GM23338 (cell line): ENCODE measurements at regions not wholly inside any gene's neighbourhood (a gene's known extent, or its start where the extent isn't known, plus 50 kb on each side); places are given as distances from the start of the nearest gene placed in this dataset.

Source experiments
- ATAC-seq: fragments of 200-7000 bp; cut with Tn5 transposase; 3 replicates; pipeline ENCODE4 v1.9.1; 2020
- DNase-seq: peaks from one replicate; pipeline ENCODE4 v3.0.0-alpha.2; 2015; ENCODE audit warnings: low spot score
- H2AFZ ChIP-seq: fragments of 200-600 bp; sonication (generic); 2 replicates; pipeline ENCODE4 v1.8.0; 2016; ENCODE audit warnings: antibody characterized with exemption, mild to moderate bottlenecking, moderate library complexity
- H3F3A ChIP-seq: fragments of 200-600 bp; sonication (generic); replicated peaks from 2 replicates; pipeline ENCODE4 v1.8.0; 2017; ENCODE audit warnings: antibody characterized with exemption, mixed run types, low read depth
- H3K27ac ChIP-seq: fragments of 200-600 bp; sonication (generic); 2 replicates; pipeline ENCODE4 v1.6.1; 2016; ENCODE audit warnings: low read depth
- H3K27me3 ChIP-seq: fragments of 200-600 bp; sonication (generic); 2 replicates; pipeline ENCODE4 v1.8.0; 2016; ENCODE audit warnings: mild to moderate bottlenecking, mixed run types, moderate library complexity; ENCODE audit not compliant: insufficient read depth
- H3K36me3 ChIP-seq: fragments of 200-600 bp; sonication (generic); 2 replicates; pipeline ENCODE4 v1.8.0; 2016; ENCODE audit warnings: mild to moderate bottlenecking; ENCODE audit not compliant: insufficient read depth
- H3K4me1 ChIP-seq: fragments of 200-600 bp; sonication (generic); 2 replicates; pipeline ENCODE4 v1.8.0; 2016; ENCODE audit warnings: mild to moderate bottlenecking, moderate library complexity; ENCODE audit not compliant: insufficient read depth
- H3K4me2 ChIP-seq: fragments of 200-600 bp; sonication (generic); 2 replicates; pipeline ENCODE4 v1.7.1; 2017; ENCODE audit warnings: mixed run types
- H3K4me3 ChIP-seq: fragments of 200-600 bp; sonication (generic); 2 replicates; pipeline ENCODE4 v1.6.1; 2016; ENCODE audit warnings: mixed run types
- H3K79me2 ChIP-seq: fragments of 200-600 bp; sonication (generic); replicated peaks from 2 replicates; pipeline ENCODE4 v1.8.0; 2017; ENCODE audit warnings: mild to moderate bottlenecking; ENCODE audit not compliant: insufficient read depth
- H3K9me2 ChIP-seq: fragments of 200-600 bp; sonication (generic); 2 replicates; pipeline ENCODE4 v1.8.0; 2017; ENCODE audit not compliant: insufficient read depth
- H4K20me1 ChIP-seq: fragments of 200-600 bp; sonication (generic); replicated peaks from 2 replicates; pipeline ENCODE4 v1.8.0; 2017; ENCODE audit warnings: mild to moderate bottlenecking; ENCODE audit not compliant: insufficient read depth
- H3K27ac Mint-ChIP-seq: 2 replicates; pipeline ENCODE4 v1.8.0; 2020; ENCODE audit warnings: inconsistent platforms, mild to moderate bottlenecking, moderate library complexity, mixed read lengths
- H3K27me3 Mint-ChIP-seq: 3 replicates; pipeline ENCODE4 v1.8.0; 2022; ENCODE audit warnings: low read depth, mild to moderate bottlenecking, moderate library complexity, mixed read lengths, inconsistent platforms; ENCODE audit not compliant: insufficient read depth, poor library complexity
- H3K36me3 Mint-ChIP-seq: 3 replicates; pipeline ENCODE4 v1.8.0; 2021; ENCODE audit warnings: low read depth, mild to moderate bottlenecking, inconsistent platforms, moderate library complexity, mixed read lengths
- H3K4me1 Mint-ChIP-seq: 3 replicates; pipeline ENCODE4 v1.8.0; 2020; ENCODE audit warnings: mild to moderate bottlenecking, inconsistent platforms, mixed read lengths
- H3K4me3 Mint-ChIP-seq: 3 replicates; pipeline ENCODE4 v1.8.0; 2021; ENCODE audit warnings: moderate library complexity, mild to moderate bottlenecking, inconsistent platforms, mixed read lengths
- H3K9me3 Mint-ChIP-seq: 3 replicates; pipeline ENCODE4 v1.8.0; 2020; ENCODE audit warnings: moderate library complexity, mild to moderate bottlenecking, inconsistent platforms, mixed read lengths
- CREB1 ChIP-seq: fragments of 250-450 bp; sonication (Bioruptor Pico); IDR thresholded peaks from 2 replicates; pipeline ENCODE4 v1.5.0; 2020; ENCODE audit warnings: low read depth, mild to moderate bottlenecking, moderate library complexity
- EZH2 ChIP-seq: fragments of 200-600 bp; sonication (generic); IDR thresholded peaks from one replicate; pipeline ENCODE4 v1.8.0; 2017; ENCODE audit warnings: antibody characterized with exemption, mild to moderate bottlenecking, low read depth; ENCODE audit not compliant: unreplicated experiment
- EZH2phosphoT487 ChIP-seq: fragments of 200-600 bp; sonication (generic); IDR thresholded peaks from one replicate; pipeline ENCODE4 v1.8.1; 2018; ENCODE audit warnings: antibody characterized with exemption; ENCODE audit not compliant: unreplicated experiment
- POLR2AphosphoS5 ChIP-seq: IDR thresholded peaks from 2 replicates; pipeline ENCODE4 v1.6.1; 2016; ENCODE audit warnings: antibody characterized with exemption, low read depth
- STAT1 ChIP-seq: IDR thresholded peaks from one replicate; pipeline ENCODE4 v1.6.1; 2016; ENCODE audit warnings: antibody characterized with exemption; ENCODE audit not compliant: unreplicated experiment
- ZNF114 ChIP-seq: fragments of 250-450 bp; sonication (Bioruptor Pico); IDR thresholded peaks from 2 replicates; pipeline ENCODE4 v1.5.0; 2020; ENCODE audit warnings: mild to moderate bottlenecking, moderate library complexity
- ZNF331 ChIP-seq: fragments of 250-450 bp; sonication (Bioruptor Pico); IDR thresholded peaks from 2 replicates; pipeline ENCODE4 v1.5.0; 2020; ENCODE audit warnings: low read depth, mild to moderate bottlenecking, moderate library complexity
- TF ChIP-seq, protein P1 (sequence below): fragments of 250-450 bp; sonication (Bioruptor Pico); IDR thresholded peaks from 2 replicates; pipeline ENCODE4 v1.5.0; 2020; ENCODE audit warnings: mild to moderate bottlenecking, moderate library complexity
- TF ChIP-seq, protein P2 (sequence below), 2 experiments: fragments of 200-600 bp in 1 of 2; sonication (generic) in 1 of 2; conservative IDR thresholded peaks; 2 replicates each; pipeline versions ENCODE4 v1.5.1 to v1.6.1; 2016 to 2017; ENCODE audit warnings: antibody characterized with exemption in 2 of 2, low read depth in 2 of 2, mild to moderate bottlenecking in 2 of 2, moderate library complexity in 1 of 2
- TF ChIP-seq, protein P3 (sequence below): IDR thresholded peaks from one replicate; pipeline ENCODE4 v1.6.1; 2018; ENCODE audit warnings: antibody characterized with exemption; ENCODE audit not compliant: unreplicated experiment

DNA sequence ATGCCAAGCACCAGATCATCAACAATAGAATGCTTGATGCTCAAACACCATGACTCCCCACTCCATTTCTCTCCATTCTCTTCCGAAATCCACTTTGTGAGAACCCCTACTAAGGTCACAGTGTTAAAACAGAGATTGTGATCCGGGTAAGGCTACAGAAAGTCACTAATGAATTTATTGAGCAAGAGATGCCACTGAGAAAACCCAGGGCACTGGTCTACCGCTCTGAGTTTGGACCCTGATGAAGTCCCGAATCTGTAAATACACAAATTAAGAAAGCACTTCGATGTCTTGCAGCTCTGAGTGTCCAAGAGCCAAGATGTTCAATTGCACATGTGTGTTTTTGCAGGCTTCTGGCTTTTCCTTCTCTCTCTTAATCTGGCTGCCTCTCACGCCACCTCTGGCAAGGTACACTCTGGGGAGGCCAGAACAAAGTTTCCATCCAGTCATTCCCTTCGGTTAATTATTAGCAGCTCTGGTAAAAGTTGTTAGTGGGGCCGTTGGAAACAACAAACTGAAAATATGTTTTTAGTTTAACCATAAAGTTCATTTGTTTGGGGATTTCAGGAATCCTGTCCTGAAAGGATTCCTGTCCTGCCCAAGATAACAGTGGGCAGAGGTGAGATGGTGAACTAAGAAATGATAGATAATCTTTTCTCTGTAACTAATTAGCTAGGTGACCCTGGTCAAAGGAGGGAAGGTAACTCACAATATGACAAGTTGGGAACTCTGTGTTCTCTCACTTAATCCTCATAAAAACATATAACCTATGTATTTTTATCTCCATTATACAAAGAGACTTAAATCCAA is 75.4 kb downstream of the BTG1 start:
- Mint-ChIP-seq H3K36me3 (no peaks in the 10 kb centered on the region; the same call in 2 of the 3 replicates), H3K4me3 (no peak overlapping the region), H3K4me1 (peaks cover 4% of the 10 kb centered on the region; the same call in 2 of the 3 replicates), H3K9me3 (no peaks in the 10 kb centered on the region), H3K27ac (no peak overlapping the region), H3K27me3 (peaks cover 2% of the 10 kb centered on the region)
- Histone ChIP-seq H3K36me3 (no peaks in the 10 kb centered on the region), H3K27ac (no peak overlapping the region), H2AFZ (no peak overlapping the region), H3K4me1 (peaks cover 5% of the 10 kb centered on the region; the same call in 1 of the 2 replicates), H3K9me2 (0 out of 2 replicates have a peak, but pooled peaks cover 6% of the 10 kb centered on the region), H3K27me3 (no peaks in the 10 kb centered on the region), H4K20me1 (no peaks in the 10 kb centered on the region), H3F3A (no peaks in the 10 kb centered on the region), H3K4me3 (no peak overlapping the region), H3K79me2 (no peaks in the 10 kb centered on the region), H3K4me2 (no peak overlapping the region)
- no peak for DNase-seq
- TF ChIP-seq CREB1 = no peak
- TF ChIP-seq, protein P1, sequence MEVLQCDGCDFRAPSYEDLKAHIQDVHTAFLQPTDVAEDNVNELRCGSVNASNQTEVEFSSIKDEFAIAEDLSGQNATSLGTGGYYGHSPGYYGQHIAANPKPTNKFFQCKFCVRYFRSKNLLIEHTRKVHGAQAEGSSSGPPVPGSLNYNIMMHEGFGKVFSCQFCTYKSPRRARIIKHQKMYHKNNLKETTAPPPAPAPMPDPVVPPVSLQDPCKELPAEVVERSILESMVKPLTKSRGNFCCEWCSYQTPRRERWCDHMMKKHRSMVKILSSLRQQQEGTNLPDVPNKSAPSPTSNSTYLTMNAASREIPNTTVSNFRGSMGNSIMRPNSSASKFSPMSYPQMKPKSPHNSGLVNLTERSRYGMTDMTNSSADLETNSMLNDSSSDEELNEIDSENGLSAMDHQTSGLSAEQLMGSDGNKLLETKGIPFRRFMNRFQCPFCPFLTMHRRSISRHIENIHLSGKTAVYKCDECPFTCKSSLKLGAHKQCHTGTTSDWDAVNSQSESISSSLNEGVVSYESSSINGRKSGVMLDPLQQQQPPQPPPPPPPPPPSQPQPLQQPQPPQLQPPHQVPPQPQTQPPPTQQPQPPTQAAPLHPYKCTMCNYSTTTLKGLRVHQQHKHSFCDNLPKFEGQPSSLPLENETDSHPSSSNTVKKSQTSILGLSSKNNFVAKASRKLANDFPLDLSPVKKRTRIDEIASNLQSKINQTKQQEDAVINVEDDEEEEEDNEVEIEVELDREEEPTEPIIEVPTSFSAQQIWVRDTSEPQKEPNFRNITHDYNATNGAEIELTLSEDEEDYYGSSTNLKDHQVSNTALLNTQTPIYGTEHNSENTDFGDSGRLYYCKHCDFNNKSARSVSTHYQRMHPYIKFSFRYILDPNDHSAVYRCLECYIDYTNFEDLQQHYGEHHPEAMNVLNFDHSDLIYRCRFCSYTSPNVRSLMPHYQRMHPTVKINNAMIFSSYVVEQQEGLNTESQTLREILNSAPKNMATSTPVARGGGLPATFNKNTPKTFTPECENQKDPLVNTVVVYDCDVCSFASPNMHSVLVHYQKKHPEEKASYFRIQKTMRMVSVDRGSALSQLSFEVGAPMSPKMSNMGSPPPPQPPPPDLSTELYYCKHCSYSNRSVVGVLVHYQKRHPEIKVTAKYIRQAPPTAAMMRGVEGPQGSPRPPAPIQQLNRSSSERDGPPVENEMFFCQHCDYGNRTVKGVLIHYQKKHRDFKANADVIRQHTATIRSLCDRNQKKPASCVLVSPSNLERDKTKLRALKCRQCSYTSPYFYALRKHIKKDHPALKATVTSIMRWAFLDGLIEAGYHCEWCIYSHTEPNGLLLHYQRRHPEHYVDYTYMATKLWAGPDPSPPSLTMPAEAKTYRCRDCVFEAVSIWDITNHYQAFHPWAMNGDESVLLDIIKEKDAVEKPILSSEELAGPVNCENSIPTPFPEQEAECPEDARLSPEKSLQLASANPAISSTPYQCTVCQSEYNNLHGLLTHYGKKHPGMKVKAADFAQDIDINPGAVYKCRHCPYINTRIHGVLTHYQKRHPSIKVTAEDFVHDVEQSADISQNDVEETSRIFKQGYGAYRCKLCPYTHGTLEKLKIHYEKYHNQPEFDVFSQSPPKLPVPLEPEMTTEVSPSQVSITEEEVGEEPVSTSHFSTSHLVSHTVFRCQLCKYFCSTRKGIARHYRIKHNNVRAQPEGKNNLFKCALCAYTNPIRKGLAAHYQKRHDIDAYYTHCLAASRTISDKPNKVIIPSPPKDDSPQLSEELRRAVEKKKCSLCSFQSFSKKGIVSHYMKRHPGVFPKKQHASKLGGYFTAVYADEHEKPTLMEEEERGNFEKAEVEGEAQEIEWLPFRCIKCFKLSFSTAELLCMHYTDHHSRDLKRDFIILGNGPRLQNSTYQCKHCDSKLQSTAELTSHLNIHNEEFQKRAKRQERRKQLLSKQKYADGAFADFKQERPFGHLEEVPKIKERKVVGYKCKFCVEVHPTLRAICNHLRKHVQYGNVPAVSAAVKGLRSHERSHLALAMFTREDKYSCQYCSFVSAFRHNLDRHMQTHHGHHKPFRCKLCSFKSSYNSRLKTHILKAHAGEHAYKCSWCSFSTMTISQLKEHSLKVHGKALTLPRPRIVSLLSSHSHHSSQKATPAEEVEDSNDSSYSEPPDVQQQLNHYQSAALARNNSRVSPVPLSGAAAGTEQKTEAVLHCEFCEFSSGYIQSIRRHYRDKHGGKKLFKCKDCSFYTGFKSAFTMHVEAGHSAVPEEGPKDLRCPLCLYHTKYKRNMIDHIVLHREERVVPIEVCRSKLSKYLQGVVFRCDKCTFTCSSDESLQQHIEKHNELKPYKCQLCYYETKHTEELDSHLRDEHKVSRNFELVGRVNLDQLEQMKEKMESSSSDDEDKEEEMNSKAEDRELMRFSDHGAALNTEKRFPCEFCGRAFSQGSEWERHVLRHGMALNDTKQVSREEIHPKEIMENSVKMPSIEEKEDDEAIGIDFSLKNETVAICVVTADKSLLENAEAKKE (CRISPR knock-in tag) = no peak
- TF ChIP-seq ZNF331 (CRISPR knock-in tag) = no peak
- no peak for TF ChIP-seq ZNF114 (CRISPR knock-in tag)
- no peak for TF ChIP-seq EZH2phosphoT487
- no peak for TF ChIP-seq POLR2AphosphoS5
- TF ChIP-seq, protein P2, sequence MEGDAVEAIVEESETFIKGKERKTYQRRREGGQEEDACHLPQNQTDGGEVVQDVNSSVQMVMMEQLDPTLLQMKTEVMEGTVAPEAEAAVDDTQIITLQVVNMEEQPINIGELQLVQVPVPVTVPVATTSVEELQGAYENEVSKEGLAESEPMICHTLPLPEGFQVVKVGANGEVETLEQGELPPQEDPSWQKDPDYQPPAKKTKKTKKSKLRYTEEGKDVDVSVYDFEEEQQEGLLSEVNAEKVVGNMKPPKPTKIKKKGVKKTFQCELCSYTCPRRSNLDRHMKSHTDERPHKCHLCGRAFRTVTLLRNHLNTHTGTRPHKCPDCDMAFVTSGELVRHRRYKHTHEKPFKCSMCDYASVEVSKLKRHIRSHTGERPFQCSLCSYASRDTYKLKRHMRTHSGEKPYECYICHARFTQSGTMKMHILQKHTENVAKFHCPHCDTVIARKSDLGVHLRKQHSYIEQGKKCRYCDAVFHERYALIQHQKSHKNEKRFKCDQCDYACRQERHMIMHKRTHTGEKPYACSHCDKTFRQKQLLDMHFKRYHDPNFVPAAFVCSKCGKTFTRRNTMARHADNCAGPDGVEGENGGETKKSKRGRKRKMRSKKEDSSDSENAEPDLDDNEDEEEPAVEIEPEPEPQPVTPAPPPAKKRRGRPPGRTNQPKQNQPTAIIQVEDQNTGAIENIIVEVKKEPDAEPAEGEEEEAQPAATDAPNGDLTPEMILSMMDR (conservative IDR thresholded peaks at IDR 0.05; ENCODE audit: low read depth in 2 of 2) = no peak
- TF ChIP-seq, protein P3, sequence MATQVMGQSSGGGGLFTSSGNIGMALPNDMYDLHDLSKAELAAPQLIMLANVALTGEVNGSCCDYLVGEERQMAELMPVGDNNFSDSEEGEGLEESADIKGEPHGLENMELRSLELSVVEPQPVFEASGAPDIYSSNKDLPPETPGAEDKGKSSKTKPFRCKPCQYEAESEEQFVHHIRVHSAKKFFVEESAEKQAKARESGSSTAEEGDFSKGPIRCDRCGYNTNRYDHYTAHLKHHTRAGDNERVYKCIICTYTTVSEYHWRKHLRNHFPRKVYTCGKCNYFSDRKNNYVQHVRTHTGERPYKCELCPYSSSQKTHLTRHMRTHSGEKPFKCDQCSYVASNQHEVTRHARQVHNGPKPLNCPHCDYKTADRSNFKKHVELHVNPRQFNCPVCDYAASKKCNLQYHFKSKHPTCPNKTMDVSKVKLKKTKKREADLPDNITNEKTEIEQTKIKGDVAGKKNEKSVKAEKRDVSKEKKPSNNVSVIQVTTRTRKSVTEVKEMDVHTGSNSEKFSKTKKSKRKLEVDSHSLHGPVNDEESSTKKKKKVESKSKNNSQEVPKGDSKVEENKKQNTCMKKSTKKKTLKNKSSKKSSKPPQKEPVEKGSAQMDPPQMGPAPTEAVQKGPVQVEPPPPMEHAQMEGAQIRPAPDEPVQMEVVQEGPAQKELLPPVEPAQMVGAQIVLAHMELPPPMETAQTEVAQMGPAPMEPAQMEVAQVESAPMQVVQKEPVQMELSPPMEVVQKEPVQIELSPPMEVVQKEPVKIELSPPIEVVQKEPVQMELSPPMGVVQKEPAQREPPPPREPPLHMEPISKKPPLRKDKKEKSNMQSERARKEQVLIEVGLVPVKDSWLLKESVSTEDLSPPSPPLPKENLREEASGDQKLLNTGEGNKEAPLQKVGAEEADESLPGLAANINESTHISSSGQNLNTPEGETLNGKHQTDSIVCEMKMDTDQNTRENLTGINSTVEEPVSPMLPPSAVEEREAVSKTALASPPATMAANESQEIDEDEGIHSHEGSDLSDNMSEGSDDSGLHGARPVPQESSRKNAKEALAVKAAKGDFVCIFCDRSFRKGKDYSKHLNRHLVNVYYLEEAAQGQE = no peak
- TF ChIP-seq STAT1 = no peak
- no peak for TF ChIP-seq EZH2
- no peak for ATAC-seq
